22Rv1 (cell line): ENCODE measurements at regions not wholly inside any gene's neighbourhood (a gene's known extent, or its start where the extent isn't known, plus 50 kb on each side); places are given as distances from the start of the nearest gene placed in this dataset.

Experiments
- ZFX ChIP-seq: fragments of 450-650 bp; IDR thresholded peaks from 2 replicates; pipeline ENCODE4 v1.6.1; 2017; ENCODE audit warnings: antibody characterized with exemption, borderline replicate concordance
- TF ChIP-seq, protein P1 (sequence below): fragments of 450-650 bp; IDR thresholded peaks from 2 replicates; pipeline ENCODE4 v1.5.1; 2017; ENCODE audit warnings: mild to moderate bottlenecking

DNA sequence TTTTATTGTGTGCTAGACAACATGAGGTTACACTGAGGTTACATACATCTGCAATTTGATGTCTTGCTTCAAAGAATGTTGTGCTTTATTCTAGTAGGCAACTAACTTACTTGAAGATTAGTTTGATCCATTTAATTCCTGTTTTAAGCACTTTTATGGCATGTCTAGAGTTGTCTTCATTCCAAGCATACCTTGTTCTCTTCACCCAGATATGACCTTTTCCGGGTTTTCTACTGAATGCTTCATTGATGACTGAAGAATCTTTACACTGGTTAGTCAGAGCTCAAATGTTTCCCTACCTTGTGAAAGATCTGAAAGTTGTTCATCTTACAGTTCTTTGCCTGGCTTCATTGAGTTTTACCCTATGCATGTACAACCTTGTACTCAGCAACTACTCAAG is 274.0 kb upstream of the KITLG start:
- TF ChIP-seq, protein P1, sequence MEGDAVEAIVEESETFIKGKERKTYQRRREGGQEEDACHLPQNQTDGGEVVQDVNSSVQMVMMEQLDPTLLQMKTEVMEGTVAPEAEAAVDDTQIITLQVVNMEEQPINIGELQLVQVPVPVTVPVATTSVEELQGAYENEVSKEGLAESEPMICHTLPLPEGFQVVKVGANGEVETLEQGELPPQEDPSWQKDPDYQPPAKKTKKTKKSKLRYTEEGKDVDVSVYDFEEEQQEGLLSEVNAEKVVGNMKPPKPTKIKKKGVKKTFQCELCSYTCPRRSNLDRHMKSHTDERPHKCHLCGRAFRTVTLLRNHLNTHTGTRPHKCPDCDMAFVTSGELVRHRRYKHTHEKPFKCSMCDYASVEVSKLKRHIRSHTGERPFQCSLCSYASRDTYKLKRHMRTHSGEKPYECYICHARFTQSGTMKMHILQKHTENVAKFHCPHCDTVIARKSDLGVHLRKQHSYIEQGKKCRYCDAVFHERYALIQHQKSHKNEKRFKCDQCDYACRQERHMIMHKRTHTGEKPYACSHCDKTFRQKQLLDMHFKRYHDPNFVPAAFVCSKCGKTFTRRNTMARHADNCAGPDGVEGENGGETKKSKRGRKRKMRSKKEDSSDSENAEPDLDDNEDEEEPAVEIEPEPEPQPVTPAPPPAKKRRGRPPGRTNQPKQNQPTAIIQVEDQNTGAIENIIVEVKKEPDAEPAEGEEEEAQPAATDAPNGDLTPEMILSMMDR: no peak
- TF ChIP-seq ZFX: no peak
